ENCODE measurements at regions not wholly inside any gene's neighbourhood (a gene's known extent, or its start where the extent isn't known, plus 50 kb on each side); places are given as distances from the start of the nearest gene placed in this dataset.

DNA sequence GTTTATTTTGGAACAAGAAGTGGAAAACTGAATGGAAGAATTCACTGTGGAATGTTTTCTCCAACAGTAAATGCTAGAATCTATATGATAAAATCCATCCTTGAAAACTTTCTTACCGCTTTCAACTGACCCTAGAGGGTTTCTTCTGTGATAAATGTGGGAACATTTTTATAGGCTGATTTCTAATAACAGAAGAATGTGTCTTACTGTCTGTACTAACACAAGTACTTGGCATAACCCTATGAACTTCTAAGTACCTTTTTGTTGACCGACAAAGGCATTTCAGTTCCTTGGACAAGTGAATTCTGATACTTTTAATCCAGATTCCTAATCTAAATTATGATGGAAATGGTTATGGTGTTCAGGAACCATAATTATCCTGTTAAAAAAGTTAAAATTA, 1109.7 kb upstream of the FLRT2 start:
- TF ChIP-seq SIN3A (IDR thresholded peaks at IDR 0.05; ENCODE audit: borderline replicate concordance, insufficient read depth, low read depth, low read length) (no peak), POLR2AphosphoS5 (IDR thresholded peaks at IDR 0.05; ENCODE audit: low read depth, low read length) (no peak), TCF7L2 (IDR thresholded peaks at IDR 0.05; ENCODE audit: low read depth, low read length) (no peak)
- TF ChIP-seq, protein P1, sequence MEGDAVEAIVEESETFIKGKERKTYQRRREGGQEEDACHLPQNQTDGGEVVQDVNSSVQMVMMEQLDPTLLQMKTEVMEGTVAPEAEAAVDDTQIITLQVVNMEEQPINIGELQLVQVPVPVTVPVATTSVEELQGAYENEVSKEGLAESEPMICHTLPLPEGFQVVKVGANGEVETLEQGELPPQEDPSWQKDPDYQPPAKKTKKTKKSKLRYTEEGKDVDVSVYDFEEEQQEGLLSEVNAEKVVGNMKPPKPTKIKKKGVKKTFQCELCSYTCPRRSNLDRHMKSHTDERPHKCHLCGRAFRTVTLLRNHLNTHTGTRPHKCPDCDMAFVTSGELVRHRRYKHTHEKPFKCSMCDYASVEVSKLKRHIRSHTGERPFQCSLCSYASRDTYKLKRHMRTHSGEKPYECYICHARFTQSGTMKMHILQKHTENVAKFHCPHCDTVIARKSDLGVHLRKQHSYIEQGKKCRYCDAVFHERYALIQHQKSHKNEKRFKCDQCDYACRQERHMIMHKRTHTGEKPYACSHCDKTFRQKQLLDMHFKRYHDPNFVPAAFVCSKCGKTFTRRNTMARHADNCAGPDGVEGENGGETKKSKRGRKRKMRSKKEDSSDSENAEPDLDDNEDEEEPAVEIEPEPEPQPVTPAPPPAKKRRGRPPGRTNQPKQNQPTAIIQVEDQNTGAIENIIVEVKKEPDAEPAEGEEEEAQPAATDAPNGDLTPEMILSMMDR (IDR thresholded peaks at IDR 0.05): no peak
- TF ChIP-seq, protein P2, sequence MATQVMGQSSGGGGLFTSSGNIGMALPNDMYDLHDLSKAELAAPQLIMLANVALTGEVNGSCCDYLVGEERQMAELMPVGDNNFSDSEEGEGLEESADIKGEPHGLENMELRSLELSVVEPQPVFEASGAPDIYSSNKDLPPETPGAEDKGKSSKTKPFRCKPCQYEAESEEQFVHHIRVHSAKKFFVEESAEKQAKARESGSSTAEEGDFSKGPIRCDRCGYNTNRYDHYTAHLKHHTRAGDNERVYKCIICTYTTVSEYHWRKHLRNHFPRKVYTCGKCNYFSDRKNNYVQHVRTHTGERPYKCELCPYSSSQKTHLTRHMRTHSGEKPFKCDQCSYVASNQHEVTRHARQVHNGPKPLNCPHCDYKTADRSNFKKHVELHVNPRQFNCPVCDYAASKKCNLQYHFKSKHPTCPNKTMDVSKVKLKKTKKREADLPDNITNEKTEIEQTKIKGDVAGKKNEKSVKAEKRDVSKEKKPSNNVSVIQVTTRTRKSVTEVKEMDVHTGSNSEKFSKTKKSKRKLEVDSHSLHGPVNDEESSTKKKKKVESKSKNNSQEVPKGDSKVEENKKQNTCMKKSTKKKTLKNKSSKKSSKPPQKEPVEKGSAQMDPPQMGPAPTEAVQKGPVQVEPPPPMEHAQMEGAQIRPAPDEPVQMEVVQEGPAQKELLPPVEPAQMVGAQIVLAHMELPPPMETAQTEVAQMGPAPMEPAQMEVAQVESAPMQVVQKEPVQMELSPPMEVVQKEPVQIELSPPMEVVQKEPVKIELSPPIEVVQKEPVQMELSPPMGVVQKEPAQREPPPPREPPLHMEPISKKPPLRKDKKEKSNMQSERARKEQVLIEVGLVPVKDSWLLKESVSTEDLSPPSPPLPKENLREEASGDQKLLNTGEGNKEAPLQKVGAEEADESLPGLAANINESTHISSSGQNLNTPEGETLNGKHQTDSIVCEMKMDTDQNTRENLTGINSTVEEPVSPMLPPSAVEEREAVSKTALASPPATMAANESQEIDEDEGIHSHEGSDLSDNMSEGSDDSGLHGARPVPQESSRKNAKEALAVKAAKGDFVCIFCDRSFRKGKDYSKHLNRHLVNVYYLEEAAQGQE (IDR thresholded peaks at IDR 0.05; ENCODE audit: insufficient read depth in 1 of 2, low read depth in 2 of 2, low read length in 1 of 2): no peak
- in situ Hi-C loops (cut with HindIII; ENCODE audit: low pct_unique_long_range_greater_than_20kb, low sequenced_read_pairs) (no loop called here), intact Hi-C loops (cut with micrococcal nuclease; ENCODE audit: unreplicated experiment) (no loop called here)
- POLR2A ChIA-PET: no interaction called here
- Histone ChIP-seq H3K4me3 (ENCODE audit: low read depth in 2 of 2, low read length in 2 of 2) (no peak overlapping the region), H3K27me3 (ENCODE audit: control insufficient read depth, insufficient read depth, low read length) (no peaks in the 10 kb centered on the region), H3K4me1 (ENCODE audit: control insufficient read depth, insufficient read depth, low read length) (no peaks in the 10 kb centered on the region), H3K36me3 (ENCODE audit: control insufficient read depth, insufficient read depth, low read length) (no peaks in the 10 kb centered on the region), H3K27ac (ENCODE audit: low read length) (no peak overlapping the region), H3K9me3 (ENCODE audit: control insufficient read depth, insufficient read depth, low read depth, low read length) (no peaks in the 10 kb centered on the region)
- CTCF ChIA-PET: no interaction called here
- no peak for DNase-seq (ENCODE audit: low read depth, low spot score)
- ATAC-seq: no peak
- BruUV-seq (replicated peaks): no TSS peak

DNA sequence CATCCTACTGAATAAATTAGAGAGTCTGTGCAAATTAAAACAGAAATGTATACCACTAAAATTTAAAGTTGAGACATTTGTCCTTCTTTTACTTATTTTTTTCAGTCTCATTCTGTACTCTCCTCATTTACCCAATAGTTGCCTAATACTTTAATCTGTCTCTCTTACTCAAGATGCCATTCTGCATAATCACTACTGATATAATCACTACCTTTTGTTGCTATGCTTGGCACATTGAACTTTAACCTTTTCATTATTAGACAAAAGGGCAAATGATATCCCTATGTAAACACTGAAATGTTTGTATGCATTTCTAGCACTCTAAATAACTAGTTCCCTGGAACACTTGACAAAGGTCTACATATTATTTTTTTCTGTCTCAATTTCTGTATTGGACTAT, 1108.3 kb upstream of the FLRT2 start:
- DNase-seq (ENCODE audit: low read depth, low spot score): no peak
- H3K4me3 ChIP-seq (ENCODE audit: low read depth in 2 of 2, low read length in 2 of 2): no peak overlapping the region
- TF ChIP-seq SIN3A (IDR thresholded peaks at IDR 0.05; ENCODE audit: borderline replicate concordance, insufficient read depth, low read depth, low read length): no peak
- TF ChIP-seq POLR2AphosphoS5 (IDR thresholded peaks at IDR 0.05; ENCODE audit: low read depth, low read length): no peak
- TF ChIP-seq, protein P2 (IDR thresholded peaks at IDR 0.05; ENCODE audit: insufficient read depth in 1 of 2, low read depth in 2 of 2, low read length in 1 of 2): no peak
- TF ChIP-seq TCF7L2 (IDR thresholded peaks at IDR 0.05; ENCODE audit: low read depth, low read length): no peak
- TF ChIP-seq, protein P1 (IDR thresholded peaks at IDR 0.05): no peak
- no peak for ATAC-seq
- in situ Hi-C loops (cut with HindIII; ENCODE audit: low pct_unique_long_range_greater_than_20kb, low sequenced_read_pairs) (no loop called here), intact Hi-C loops (cut with micrococcal nuclease; ENCODE audit: unreplicated experiment) (no loop called here)
- CTCF ChIA-PET: no interaction called here
- no peaks in the 10 kb centered on the region for H3K27me3 ChIP-seq (ENCODE audit: control insufficient read depth, insufficient read depth, low read length)
- no peak overlapping the region for H3K27ac ChIP-seq (ENCODE audit: low read length)
- no peaks in the 10 kb centered on the region for H3K4me1 ChIP-seq (ENCODE audit: control insufficient read depth, insufficient read depth, low read length)
- BruUV-seq (replicated peaks): no TSS peak
- POLR2A ChIA-PET: no interaction called here
- no peaks in the 10 kb centered on the region for H3K9me3 ChIP-seq (ENCODE audit: control insufficient read depth, insufficient read depth, low read depth, low read length)
- no peaks in the 10 kb centered on the region for H3K36me3 ChIP-seq (ENCODE audit: control insufficient read depth, insufficient read depth, low read length)
